Cerebellar cortex (tissue), 1 donor: ENCODE measurements at regions not wholly inside any gene's neighbourhood (a gene's known extent, or its start where the extent isn't known, plus 50 kb on each side); places are given as distances from the start of the nearest gene placed in this dataset.
"Not testable (repeated sequence)": the region's sequence is repeated elsewhere in the genome, so short reads cannot be mapped to it uniquely, and the experiment has no call there.

Experiments used
- DNase-seq: peaks from one replicate; pipeline ENCODE4 v3.0.0-alpha.2; 2015; ENCODE audit warnings: low spot score

DNA sequence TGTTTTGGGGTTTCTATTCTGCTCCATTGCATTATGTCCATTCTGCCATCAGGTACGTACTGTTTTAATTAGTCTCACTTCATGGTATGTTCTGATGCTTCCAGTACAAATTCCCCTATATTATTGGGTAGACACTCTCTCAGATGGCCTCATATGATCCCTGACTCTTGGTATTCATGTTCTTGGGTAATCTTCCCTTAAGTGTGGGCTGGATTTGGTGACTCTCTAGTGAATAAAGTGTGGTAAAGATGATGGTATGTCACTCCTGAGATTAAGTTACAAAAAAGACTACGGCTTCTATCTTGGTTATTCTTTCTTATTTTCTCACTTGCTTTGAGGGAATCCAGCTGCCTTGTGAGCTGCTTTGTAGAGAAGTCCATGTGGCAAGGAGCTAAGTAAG, 89.6 kb upstream of the TBC1D5 start:
- DNase-seq: no peak

- DNase-seq: no peak
Measured at GRCh38 chr3:17831366-17831765, 88.9 kb upstream of the TBC1D5 start.

DNA sequence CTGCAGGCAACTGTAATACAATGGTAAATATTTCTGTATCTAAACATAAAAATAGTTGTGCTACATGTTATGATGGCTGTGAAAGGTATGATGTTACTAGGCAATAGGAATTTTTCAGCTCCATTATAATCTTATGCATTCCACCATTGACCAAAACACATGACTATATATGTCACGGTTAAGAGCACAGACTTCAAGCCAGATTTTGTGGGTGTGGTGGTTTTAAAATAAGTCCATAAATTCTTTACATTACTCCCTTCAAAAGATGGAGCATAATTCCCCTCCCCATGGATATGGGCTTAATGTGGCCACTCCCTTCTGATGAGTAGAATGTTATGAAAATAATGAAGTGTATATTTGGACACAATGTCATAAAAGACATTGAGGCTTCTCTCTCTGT, 88.4 kb upstream of the TBC1D5 start:
- no peak for DNase-seq

GRCh38 chr3:17828388-17828787, 86.0 kb upstream of the TBC1D5 start:
- DNase-seq: no peak

- no peak for DNase-seq
Measured at GRCh38 chr3:17825298-17825697, 82.9 kb upstream of the TBC1D5 start.

GRCh38 chr3:17823816-17824215, 81.4 kb upstream of the TBC1D5 start:
- DNase-seq: no peak

- no peak for DNase-seq
Measured at GRCh38 chr3:17823036-17823435, 80.6 kb upstream of the TBC1D5 start.

- no peak for DNase-seq
Measured at GRCh38 chr3:17820704-17821103, 78.3 kb upstream of the TBC1D5 start.

DNA sequence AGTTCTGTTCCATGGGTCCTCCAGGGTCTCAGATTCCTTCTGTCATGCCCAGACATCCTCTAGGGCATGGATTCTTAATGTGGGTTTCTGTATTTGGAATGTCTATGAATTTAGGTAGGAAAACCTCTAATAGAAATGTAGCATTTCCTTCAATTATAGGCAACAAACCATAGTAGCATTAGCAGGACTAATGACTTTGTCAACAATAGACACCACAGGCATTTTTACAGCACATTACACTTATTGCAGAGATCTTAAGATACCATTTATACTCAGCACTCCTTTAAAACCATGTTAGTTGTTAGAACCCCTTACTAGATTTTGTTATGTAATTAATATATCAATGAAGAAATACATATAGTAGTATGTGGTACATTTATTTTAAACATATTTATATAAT, 77.8 kb upstream of the TBC1D5 start:
- DNase-seq: no peak

GRCh38 chr3:17817973-17818372, 75.5 kb upstream of the TBC1D5 start:
- not testable (repeated sequence) for DNase-seq

- DNase-seq: no peak
Measured at GRCh38 chr3:17817545-17817944, 75.1 kb upstream of the TBC1D5 start.

- DNase-seq: not testable (repeated sequence)
Measured at GRCh38 chr3:17816839-17817238, 74.4 kb upstream of the TBC1D5 start.

- not testable (repeated sequence) for DNase-seq
Measured at GRCh38 chr3:17812328-17812727, 69.9 kb upstream of the TBC1D5 start.

GRCh38 chr3:17811646-17812045, 69.2 kb upstream of the TBC1D5 start:
- DNase-seq: no peak

DNA sequence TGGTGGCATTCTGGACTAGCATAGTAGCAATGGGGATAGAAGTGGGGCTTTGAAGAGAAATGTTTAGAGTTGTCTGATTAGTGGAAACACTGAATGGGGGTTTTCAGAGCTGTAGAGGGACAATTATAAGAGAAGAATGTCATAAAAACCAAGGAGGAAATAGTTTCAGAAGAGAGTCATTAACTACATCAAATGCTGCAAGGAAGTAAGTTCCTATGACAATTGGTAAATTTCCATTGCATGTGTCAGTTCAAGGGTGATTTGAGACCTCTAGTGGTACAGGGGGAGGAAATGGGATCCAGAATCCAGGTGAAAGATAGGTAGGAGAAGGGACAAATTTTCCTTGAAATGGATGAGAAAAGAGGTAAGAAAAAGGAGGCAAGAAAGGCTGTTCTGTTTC, 68.3 kb upstream of the TBC1D5 start:
- peak; percentile 5 for DNase-seq

DNA sequence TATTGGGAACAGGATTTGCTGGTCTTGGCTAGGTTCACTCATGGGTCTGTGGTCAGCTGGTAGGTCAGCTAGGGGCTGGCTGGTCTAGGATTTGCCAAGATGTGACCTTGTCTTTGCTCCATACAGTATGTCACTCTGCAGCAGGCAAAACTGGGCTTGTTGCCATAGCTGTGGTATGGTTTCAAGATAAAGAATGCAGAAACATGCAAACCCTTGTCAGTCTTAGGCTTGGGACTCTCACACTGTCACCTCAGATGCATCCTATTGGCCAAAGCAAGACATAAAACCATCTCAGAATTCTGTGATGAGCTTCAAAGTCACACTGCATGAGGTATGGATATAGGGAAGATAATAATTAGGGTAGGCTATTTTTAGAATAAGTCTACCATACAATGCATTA, 66.6 kb upstream of the TBC1D5 start:
- no peak for DNase-seq

DNA sequence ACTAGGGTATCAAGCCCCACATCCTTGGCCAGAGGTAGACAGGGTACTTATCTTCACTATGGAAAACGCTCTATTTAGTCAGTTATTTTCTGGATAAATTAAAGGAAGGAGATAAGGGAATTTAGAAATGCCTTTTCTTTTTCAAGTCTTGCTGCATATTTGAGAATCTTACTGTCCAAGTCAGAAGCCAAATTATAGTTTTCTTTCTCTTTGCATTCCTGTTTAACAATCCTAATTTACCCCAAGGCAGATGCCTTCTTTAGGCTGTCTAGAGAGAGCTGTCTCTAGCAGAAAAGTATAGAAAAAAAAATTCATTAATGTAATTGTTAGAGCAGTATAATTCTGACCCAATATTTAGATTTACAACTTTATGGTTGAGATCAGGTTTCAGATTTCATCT, 64.4 kb upstream of the TBC1D5 start:
- DNase-seq: no peak

GRCh38 chr3:17806201-17806600, 63.8 kb upstream of the TBC1D5 start:
- no peak for DNase-seq

DNA sequence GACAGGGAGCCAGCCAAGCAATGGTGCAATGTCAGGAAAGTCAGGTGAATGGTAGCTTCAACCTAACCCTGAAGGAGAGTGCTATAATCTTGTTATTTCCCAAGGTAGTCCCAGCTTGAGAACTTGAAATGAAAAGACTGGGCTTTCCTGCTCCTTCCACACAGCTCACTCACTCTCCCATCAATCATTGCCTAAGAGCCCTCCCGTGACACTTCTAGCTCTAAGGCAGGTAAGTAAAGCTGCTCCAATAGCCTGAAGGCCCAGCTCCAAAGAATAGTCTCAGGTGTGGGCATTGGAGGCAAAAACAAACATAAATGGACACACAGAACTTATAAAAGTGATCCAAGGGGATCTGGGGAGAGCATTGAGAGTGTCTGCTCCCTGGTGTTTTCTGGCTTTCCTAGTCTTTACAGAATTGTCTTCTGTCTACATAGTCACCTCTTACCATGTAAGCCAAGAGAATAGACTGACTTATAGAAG, 63.1 kb upstream of the TBC1D5 start:
- no peak for DNase-seq

- no peak for DNase-seq
Measured at GRCh38 chr3:17802950-17803349, 60.5 kb upstream of the TBC1D5 start.

DNA sequence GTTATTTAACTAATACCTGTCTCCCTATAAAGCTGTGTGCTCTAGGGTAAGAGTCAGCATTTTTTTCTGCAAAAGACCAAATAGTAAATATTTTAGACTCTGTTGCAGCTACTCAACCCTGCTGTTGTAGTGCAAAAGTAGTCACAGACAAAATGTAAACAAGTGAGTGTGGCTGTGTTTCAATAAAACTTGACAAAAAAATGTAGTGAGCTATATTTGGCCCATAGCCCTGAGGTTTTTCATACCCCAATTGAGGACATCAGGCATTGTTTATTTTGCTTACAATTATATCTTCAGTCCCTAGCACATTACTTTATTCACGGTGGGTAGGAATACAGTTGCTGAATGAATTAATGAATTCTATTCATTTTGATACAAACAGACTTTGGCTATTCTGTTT, 58.7 kb upstream of the TBC1D5 start:
- no peak for DNase-seq

DNA sequence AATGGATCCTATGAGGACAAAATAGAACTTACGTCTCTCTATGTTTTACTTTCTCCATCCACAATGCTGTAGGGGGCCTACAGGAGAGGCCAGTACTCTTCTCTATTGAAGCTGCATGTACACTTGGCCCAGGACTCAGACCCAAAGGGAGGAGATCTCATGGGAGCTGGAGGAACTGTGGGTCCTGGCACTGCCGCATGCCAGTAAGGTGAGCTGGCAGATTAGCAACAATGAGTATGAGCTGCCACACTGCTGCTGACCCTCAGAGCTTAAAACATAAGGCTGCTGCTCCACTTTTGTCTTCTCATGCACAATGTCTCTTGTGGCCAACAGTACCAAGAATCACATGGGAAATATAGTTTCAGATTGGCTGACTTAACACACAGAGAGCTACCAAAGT, 57.8 kb upstream of the TBC1D5 start:
- no peak for DNase-seq

DNA sequence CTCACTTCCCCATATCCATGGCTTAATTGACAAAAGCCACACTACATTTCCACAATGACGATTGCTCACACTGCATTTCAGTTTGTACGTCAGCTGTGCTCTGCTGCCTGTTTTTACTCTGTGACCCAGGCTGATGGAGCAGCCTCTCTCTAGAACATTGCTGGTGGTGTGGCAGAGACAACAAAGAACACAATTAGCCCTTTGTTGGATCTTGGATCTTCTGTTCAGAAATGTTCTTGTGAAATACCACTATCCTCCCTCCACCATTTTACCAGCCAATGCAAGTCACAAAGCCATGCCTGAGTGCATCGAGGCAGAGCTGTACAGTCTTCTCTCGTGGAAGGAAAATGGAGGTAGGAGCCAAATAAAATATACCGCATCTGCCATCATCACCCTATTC, 56.9 kb upstream of the TBC1D5 start:
- no peak for DNase-seq

DNA sequence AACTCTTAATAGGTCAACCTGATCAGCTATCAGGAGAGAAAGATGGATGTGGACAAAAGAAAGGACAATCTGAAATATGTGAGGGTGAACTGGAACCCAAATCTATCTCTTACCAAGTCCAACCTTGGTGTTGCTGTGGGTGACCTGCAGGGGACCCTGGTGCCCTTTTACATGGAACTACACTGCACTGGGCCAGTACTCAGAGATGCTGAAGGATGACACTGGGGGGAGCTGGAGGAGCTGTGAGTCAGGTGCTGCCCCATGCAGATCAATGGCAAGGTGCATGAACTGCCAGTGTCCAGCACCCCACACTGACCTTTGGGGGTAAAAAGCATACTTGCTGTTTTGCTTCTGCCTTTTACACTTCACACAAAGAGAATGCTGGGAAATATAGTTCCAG, 55.6 kb upstream of the TBC1D5 start:
- no peak for DNase-seq

DNA sequence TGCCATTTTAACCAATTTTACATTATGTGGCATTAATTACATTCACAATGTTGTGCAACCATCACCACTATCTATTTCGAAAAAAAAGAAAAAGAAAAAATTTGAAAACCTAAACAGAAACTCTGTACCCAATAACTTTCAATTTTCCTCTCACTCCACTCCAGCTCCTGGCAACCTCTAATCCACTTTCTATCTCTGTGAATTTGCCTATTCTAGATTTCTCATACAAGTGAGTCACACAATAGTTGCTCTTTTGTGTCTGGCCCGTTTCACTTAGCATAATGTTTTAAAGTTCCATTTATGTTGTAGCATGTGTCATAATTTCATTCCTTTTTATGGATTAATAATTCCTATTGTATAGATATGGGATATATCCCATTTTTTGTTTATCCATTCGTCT, 53.3 kb upstream of the TBC1D5 start:
- no peak for DNase-seq
